Posterior vena cava (tissue), 2 donors: ENCODE measurements at regions not wholly inside any gene's neighbourhood (a gene's known extent, or its start where the extent isn't known, plus 50 kb on each side); places are given as distances from the start of the nearest gene placed in this dataset.

Experiments used
- DNase-seq: peaks from one replicate; pipeline ENCODE4 v3.0.0-alpha.2; 2020; ENCODE audit warnings: low spot score
- intact Hi-C, 2 donors: fragments of 100-400 bp; cut with DNase I; formaldehyde crosslinking; loops; one replicate each; pipeline versions ENCODE4 v1.14.1 to v1.14.2; 2022 to 2023
- microRNA-seq, 2 donors: library from miRNA; unstranded; fragments of <30 nt; microRNA quantifications; one replicate each; pipeline ENCODE4 v1.2.0, GENCODE V29; 2020 to 2021; ENCODE audit warnings: borderline microRNAs expressed in 2 of 2
- donor health status: DM: yes; HTN: yes; CAD: no.
- donor health status: DM: yes; HTN: yes; CAD: no.

GRCh38 chr7:131255242-131255641 is 72.4 kb upstream of the MKLN1 start:
- DNase-seq: no peak
- intact Hi-C loops: no loop called here

GRCh38 chr7:131261476-131261994 is 66.1 kb upstream of the MKLN1 start:
- DNase-seq: no peak
- intact Hi-C loops: no loop called here

GRCh38 chr7:131265227-131265626 is 62.4 kb upstream of the MKLN1 start:
- intact Hi-C loops: no loop called here
- DNase-seq: no peak

GRCh38 chr7:131267631-131268030 is 60.0 kb upstream of the MKLN1 start:
- no peak for DNase-seq
- intact Hi-C loops: no loop called here

GRCh38 chr7:131268906-131269305 is 58.8 kb upstream of the MKLN1 start:
- no peak for DNase-seq
- intact Hi-C loops: no loop called here

- intact Hi-C loops: no loop called here
- no peak for DNase-seq
Observed at GRCh38 chr7:131272086-131272485, 55.6 kb upstream of the MKLN1 start.

- intact Hi-C loops: no loop called here
- DNase-seq: no peak
Observed at GRCh38 chr7:131274986-131275385, 52.7 kb upstream of the MKLN1 start.

GRCh38 chr7:131276190-131276589 is 51.5 kb upstream of the MKLN1 start:
- DNase-seq: no peak
- intact Hi-C loops: no loop called here

GRCh38 chr7:131276748-131277147 is 50.9 kb upstream of the MKLN1 start:
- intact Hi-C loops: no loop called here
- DNase-seq: no peak

Small RNA genes in the stretch of these regions (microRNA-seq; reads per million reads assigned to microRNA genes)
- 3,752 to 4,602 reads per million in 2 donors for gene MIR29A
